GM19455 (cell line): ENCODE measurements at regions not wholly inside any gene's neighbourhood (a gene's known extent, or its start where the extent isn't known, plus 50 kb on each side); places are given as distances from the start of the nearest gene placed in this dataset.

ENCODE experiments used
- ATAC-seq: cut with Tn5 transposase; IDR thresholded peaks from one replicate; pipeline ENCODE4 v1.9.1; 2021; ENCODE audit not compliant: unreplicated experiment

- no peak for ATAC-seq
These were observed 169.4 kb upstream of the TAB2 start for GRCh38 chr6:149147938-149148718.

DNA sequence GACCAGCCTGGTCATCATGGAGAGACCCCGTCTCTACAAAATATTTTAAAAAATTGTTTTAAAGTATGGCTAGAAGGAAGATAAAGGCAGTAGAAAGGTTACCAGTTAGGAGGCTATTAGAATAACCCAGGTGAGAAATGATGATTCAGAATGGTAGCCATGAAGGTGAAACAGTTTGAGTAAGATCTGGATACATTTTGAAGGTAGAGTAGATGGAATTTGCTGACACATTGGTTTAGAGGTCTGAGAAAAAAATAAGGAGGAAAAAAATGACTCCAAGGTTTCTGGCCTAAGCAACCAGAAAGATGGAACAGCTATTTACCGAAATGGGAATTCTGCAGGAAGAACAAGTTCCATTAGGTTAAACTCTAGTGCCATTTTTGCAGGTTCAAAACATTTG lies 167.9 kb upstream of the TAB2 start:
- ATAC-seq = no peak

DNA sequence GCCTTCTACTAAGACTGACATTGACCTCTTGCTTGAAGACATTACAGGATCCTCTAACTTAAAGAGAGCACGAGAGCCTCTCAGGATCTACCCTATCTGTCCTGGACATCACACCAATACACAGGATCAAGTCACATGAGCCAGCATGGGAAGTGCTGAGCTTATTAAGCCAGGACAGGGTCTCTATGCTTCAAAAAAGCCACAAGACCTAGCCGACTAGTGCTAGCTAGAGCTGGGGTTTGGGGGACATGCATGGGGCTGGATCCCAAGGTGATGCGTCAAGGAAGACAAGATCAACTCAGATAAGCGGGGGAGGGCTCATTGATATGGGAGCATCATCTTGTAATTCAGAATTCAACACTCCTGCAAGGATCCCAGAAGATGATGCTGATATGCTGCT lies 167.2 kb upstream of the TAB2 start:
- ATAC-seq = no peak

DNA sequence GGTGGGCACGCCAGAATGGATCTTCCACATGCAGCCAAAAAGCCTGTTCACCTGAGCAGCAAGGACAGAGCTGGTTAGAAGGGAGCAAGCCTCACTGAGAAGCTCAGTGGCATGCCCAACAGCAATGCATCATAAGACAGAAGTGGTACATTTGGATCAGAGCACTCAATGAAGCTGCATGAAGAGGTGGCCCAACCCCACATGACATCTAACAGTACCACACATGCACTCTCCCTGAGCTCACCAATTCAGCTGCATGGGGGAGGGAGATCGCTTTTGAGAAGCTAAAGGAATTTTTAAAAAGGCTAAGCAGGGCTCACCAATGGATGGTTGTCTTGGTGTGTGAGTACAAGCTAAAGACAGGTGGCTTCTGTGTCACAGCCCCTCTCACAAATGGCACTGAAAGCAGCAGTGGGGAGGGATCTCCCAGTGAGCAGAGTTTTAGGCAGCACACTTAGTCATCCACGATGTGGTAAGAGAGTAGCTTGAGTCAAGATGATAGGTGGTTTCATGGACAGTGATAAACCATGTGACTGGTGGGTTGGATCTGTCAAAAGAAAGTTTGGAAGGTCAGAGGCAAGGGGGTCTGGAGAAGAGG lies 166.6 kb upstream of the TAB2 start:
- no peak for ATAC-seq

DNA sequence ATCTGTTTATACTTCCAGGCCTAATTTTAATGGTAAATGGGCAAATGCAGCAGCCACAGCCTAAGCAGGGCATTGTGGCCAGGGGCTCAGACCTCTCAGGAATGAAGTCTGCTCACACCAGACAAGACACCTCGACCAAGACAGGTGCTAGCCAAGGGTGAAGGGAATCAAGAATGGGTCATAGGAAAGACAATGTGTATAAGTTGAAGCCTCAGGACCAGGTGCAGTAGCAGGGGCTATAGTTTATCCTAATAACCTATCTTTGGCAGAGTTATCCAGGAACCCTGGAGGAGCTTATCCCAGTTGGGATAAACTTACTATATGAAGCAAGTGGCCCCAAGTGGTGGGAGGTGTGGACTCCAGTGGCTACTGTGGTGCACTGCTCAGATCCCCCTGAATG lies 165.0 kb upstream of the TAB2 start:
- no peak for ATAC-seq

DNA sequence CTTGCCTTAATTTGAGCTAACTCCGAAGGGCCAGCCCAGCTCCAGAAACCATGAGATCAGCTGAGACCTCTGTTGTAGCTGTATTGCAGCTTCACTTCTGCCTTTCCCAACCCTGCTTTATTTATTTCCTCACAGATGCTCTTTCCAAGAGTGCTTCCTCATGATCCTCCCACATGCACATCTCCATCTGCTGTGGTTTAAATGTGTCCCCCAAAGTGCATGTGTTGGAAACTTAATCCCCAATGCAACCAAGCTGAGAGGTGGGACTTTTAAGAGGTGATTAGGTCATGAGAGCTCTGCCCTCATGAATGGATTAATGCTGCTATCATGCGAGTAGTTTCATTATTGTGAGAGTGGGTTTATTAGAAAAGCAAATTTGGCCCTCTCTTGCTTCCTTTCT lies 164.4 kb upstream of the TAB2 start:
- no peak for ATAC-seq

GRCh38 chr6:149153693-149154092 lies 163.8 kb upstream of the TAB2 start:
- ATAC-seq = no peak

DNA sequence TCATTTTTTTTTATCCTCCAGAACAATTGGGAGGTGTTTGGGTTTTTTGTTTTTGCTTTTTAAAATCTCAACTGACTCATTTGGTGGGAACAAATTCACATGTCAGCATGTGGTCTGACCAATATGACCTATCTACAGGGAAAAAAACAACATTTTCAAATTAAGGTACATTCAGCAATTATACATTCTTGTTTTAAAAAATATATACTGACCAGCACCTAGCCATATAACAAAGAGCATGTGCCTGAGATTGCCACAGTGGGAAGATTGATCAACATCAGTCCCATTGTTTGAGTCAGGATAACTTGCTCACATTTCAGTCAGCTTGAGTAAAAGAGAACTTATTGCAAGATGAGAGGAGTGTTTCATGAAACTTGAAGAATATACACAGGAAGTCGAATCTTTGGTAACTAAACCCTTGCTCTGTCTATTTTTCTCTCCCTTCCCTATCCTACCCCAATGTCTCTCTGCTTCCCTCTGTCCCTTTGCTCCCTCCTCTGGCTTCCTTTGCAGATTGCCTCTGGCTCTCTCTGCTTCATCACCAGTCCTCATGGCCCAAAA lies 163.2 kb upstream of the TAB2 start:
- ATAC-seq = no peak

DNA sequence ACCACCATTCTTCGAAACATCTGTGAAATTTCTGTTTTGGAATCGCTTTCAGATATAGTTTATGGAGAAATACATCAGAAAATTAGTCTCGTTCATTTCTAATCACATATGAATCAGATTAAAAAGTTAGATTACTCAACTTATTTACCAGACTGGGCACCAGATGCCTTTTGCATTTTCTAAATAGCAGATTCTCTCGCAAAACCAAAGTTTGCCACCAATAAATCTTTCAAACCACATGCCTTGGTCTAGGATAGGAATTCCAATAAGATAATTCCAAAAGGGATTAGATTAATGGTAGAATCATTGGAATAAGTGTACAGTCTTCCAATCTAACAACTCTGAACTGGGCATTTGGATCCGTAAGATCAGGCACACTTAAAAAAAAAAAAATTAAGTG lies 160.4 kb upstream of the TAB2 start:
- no peak for ATAC-seq

- ATAC-seq = no peak
These were observed 159.4 kb upstream of the TAB2 start for GRCh38 chr6:149158076-149158475.

DNA sequence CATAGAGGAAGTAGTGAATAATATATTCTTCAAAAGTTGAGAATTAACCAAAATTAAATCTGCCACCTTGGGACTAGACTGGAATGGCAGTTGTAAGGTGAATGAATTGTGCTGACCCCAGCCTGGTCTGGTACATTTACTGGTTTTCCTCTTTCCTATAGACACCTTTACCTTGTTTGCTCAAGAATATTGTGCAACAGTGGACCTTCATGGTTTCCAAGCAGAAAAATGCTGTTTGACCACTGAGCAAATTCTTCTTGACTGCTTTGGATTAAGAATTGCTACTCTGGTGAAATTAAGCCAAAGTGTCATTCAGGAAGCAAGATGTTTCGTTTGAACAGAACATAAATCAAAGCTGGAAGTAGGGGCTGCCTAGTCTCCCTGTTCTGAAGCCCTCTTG lies 156.6 kb upstream of the TAB2 start:
- ATAC-seq = no peak

DNA sequence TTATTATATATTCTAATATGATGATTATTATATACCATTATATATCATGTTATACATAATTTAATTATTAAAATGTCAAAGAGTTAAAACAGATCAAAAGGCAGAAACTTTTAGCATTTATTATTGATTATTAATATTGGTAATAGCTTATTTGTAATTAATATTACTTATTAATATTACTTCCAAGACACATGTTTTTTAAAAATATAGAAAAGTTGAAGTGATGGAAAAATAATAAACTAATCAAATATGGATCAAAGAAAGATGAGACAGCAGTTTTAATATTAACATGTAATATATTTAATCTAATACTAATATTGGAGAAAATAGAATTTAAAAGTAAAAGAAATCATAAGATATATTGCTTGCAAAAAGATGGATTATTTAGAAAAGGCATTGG lies 154.6 kb upstream of the TAB2 start:
- ATAC-seq = no peak

GRCh38 chr6:149164199-149164750 lies 153.2 kb upstream of the TAB2 start:
- no peak for ATAC-seq

DNA sequence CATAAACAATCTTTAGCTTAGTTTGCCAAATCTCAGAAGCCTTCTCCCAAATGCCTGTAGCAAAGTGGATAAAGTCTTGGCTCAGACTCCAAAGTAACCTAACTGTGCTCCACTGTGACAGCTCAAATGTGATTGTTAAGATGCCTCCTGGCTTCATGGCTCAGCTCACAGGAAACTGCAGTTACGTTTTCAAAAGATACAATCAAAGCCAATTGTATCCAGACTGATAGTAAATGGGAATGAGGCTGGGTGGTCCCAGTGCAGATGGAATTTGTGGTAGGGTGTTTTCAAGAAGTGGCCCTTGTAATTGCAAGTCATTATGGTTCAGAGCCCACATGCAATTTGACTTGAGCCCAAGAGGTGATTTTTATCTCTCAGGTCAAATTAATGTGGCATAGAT lies 151.2 kb upstream of the TAB2 start:
- ATAC-seq = no peak

DNA sequence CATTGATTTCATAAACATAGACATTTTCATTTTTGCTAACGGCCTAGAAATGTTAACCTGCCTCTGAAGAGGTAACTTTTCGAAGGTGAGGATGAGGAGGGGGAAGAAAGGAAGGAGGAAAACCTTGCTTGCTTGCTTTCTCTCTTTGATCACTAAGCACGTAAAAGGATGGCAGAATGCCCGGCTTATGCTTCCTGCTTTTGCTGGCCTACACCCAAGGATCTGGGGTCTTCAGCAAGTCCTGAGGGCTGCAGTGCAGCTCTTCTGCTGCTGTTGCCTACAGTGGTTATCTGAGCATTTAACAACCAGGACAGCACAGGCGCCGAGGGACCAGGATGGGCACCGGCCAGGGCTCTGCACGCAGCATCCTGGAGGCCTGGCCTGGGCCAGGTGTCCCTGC lies 150.8 kb upstream of the TAB2 start:
- ATAC-seq = no peak

DNA sequence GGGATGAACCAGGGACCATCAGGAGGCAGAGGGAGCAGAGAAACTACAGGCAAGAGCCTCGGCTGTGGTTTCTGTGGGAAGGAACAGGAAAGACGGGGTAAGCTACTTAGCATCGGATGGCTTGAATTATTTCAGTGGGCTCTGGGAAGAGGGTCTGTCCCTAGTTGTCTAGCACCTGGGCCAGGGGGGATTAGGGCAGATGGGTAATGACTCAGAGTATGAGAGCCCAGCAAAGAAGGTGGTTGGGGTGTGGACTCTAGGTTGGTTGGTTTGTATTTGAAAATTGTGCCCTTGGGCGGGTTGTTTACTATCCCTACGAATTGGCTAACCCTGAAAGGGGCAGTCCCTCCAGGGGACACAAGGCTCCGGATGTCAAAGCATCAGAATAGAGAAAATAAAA lies 148.5 kb upstream of the TAB2 start:
- ATAC-seq = no peak

DNA sequence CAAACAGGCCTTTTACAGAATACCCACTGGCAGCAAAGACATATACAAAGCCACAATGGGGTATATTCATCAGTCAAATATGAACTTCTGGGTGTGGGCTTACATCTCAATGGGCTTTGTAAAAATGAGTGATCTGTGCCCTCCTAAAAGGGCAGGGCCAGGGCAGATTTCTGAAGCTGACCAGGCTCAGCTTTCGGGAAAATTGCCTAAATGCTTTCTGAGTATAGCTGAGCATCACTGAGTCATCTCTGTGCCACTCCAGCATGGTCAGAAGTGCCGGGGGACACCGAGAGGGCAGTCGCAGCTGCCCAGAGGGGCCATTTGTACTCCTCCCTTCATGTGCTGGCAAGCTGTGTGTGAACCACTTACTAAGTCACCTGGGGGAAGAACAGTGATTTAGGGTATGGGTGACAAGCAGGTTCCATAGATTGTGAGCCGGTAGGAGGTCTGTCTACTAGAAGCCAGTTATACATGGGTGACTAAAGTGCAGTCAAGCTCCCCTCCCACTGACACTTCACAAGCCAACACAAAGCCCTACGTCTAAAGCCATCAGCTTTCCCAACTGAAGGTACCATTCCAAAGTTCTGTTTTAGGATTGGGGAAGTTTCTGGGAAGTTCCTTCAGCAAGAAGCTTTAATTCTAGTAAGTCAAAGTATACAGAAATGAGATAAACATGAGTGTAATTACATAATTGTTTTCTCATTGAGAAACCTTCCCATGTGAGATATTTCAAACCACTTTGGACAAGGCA lies 147.6 kb upstream of the TAB2 start:
- no peak for ATAC-seq

GRCh38 chr6:149170564-149171452 lies 146.7 kb upstream of the TAB2 start:
- ATAC-seq = no peak

DNA sequence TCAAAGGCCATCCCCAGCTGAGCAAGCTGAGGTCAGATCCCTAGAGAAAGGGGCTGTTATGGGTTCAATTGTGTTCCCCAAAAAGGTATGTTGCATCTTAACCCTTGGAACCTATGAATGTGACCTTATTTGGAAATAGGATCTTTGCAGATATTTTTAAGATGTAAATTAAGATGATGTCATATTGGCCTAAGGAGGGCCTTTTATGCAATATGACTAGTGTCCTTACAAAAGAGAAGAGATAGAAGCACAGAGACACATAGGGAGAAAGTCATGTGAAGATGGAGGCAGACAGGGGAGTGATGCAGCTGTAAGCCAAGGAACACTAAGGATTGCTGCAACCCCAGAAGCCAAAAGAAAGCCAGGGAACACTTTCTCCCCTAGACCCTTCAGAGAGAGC lies 144.3 kb upstream of the TAB2 start:
- ATAC-seq = no peak

- no peak for ATAC-seq
These were observed 142.6 kb upstream of the TAB2 start for GRCh38 chr6:149174962-149175361.
